ENCODE measurements at regions not wholly inside any gene's neighbourhood (a gene's known extent, or its start where the extent isn't known, plus 50 kb on each side); places are given as distances from the start of the nearest gene placed in this dataset.

GRCh38 chr11:19460718-19461405 lies 220.1 kb upstream of the E2F8 start:
- no peak for DNase-seq

- DNase-seq: no peak
Observed at GRCh38 chr11:19459240-19459639, 218.5 kb upstream of the E2F8 start.

DNA sequence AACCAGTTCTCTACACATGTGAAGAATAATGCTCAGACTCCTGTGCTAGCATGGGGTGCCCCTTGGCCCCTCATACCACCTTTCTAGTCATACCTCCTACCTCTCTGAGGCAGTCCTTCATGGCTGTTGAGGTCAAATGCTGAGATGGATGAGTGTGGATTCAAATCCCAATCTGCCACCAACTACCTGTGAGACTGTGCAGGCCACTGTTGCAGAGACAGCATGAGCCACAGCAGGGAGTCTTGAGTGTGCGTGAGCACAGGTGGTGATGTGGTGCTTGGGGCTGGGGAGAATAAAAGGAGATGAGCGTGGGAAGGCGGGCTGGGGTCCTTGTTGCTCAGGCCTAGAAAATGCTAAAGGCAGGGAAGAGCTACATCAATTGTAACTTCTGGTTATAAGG lies 218.0 kb upstream of the E2F8 start:
- DNase-seq: no peak

DNA sequence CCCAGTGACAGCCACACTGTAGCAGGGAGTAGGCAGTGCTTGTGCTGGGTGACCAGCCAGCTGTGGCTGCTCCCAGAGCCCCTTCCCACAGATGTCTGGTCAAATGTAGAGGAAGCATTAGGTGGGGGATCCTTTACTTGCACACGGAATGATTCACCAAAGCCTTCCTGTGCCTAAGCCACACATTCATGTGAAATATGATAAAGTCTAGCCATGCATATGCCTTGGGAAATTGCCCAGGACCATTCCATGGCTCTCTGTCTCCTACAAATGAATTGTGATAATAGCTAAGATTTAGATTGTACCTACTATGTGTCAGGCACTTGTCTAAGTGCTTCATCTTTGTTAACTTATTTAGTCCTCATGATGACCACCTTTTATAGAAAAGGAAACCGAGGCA lies 217.5 kb upstream of the E2F8 start:
- no peak for DNase-seq

DNA sequence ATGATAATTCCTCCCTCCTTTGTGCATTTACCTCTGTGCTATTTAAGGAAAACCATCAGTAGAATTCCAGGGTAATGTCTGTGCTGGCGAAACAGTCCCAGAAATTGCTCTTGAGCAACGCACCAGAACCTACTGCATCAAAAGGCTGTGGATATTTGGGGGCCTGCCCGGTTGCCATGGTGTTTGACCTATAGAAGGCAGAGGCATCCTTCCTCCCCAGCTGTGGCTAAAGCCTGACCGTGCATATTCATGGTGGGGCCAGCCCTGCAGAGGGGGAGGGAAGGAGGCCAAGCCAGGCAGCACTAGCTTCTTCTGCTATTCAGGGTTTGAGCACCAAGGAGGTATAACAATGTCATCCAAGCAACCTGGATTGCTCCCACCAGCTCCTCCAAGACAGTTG lies 215.0 kb upstream of the E2F8 start:
- DNase-seq: no peak

- DNase-seq: no peak
Observed at GRCh38 chr11:19453651-19454257, 213.0 kb upstream of the E2F8 start.

DNA sequence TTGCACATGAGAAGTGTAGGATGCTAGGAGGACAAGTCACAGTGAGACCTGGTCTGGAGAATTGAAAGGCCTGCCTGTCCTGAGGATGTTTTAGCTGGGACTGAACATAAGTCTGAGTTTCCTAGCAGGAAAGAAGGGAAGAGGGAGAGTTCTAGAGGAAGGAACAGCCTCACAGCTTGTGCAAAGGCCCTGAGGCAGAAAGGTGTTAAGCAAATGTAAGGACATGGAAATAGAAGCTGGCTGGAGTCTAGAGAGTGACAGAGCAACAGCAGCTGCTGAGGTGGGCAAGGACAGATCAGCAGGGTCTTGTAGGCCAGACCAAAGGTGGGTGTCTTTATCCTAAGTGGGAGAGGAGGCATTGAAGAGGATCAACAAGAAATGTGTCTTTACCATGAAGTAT lies 210.9 kb upstream of the E2F8 start:
- no peak for DNase-seq

DNA sequence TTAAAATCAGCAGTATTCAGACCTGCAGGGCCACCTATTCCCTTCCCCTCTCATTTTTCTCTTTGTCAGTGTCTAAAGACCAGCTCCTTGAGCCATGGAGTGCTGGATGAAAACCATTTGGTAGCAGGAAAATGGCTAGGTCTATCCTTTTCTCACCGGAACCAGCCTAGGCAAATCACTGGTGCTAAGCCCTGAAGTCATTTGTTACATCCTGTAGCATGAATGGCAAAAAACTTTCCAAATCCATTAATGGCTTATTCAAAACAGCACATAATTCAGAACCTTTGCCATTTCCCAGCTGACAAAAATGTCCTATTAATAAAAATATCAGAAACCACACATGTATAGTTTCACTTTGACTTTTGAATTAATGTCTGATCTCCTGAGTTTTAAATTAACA lies 209.5 kb upstream of the E2F8 start:
- no peak for DNase-seq

GRCh38 chr11:19448651-19449050 lies 207.9 kb upstream of the E2F8 start:
- DNase-seq: no peak

GRCh38 chr11:19447150-19447566 lies 206.4 kb upstream of the E2F8 start:
- no peak for DNase-seq

- DNase-seq: no peak
Observed at GRCh38 chr11:19445771-19446170, 205.0 kb upstream of the E2F8 start.

DNA sequence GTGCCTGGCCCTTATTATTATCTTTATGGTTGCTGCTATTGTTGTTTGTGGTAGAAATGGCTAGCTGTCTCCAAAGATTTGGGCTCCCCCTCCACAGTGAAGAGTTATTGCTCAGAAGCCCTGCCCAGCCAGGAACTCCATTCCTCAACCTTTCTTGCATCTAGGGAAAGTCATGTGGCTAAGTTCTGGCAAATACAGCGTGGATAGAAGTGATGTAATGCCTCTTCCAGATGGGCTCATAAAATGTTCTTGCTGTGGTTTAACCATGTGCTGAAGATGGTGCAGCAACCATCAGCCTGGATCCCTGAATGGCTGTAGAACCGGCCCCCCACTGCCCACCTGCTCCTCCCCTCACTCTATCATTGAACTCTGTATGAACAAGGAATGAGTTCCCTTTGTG lies 203.5 kb upstream of the E2F8 start:
- DNase-seq: no peak

DNA sequence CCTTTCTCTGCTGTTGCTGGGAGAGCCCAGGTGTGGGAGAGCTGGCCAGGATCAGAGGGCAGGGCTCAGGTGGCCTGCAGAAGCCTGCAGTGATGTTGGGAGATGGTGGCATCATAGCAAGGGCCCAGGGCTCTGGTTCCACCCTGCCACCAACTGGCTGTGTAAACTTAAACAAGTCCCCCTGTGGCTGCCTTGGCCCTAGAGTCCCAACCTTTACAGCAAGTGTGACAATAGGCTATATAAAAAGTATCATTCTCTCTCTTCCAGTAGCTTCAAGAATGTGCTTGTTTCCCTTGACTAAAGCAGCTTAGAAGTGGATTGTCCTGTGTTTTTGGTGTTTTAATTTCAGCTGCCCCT lies 201.8 kb upstream of the E2F8 start:
- DNase-seq: no peak

GRCh38 chr11:19441752-19442553 lies 201.2 kb upstream of the E2F8 start:
- DNase-seq: peak; percentile 9

DNA sequence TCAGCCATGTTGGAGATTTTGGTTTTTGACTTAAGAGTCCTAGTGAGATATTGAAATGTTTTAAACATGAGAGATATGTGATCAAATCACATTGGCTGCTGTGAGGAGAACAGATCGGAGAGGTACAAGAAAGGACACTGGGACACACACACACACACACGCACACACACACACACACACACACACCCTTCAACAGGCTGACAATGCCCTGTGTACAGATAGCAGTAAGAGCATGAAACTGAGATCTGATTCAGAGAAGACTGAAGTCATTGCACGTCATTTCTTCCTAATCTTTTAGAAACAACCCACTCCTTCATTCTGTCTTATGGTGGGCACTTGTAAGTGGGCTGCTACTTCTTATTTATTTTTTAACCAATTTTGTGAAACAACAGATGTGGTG lies 200.5 kb upstream of the E2F8 start:
- no peak for DNase-seq

DNA sequence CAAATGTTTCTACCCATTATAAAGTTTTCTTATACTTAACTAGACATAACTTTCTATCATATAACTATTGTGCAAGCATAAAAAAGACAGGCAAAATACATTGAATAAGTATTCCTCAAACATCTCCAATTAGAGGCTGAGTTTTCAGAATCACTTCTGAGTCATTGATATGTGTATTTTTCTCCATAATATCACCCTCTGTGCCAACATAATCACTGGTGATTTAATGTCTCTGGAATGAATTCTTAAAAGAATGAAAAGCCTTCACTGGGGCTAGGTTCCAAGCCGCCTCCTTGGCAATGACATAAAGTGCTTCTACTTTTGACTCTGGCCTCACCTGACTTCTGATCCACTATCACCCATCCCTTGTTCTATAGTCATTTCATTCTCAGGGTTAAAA lies 197.0 kb upstream of the E2F8 start:
- no peak for DNase-seq

- no peak for DNase-seq
Observed at GRCh38 chr11:19436932-19437331, 196.2 kb upstream of the E2F8 start.

DNA sequence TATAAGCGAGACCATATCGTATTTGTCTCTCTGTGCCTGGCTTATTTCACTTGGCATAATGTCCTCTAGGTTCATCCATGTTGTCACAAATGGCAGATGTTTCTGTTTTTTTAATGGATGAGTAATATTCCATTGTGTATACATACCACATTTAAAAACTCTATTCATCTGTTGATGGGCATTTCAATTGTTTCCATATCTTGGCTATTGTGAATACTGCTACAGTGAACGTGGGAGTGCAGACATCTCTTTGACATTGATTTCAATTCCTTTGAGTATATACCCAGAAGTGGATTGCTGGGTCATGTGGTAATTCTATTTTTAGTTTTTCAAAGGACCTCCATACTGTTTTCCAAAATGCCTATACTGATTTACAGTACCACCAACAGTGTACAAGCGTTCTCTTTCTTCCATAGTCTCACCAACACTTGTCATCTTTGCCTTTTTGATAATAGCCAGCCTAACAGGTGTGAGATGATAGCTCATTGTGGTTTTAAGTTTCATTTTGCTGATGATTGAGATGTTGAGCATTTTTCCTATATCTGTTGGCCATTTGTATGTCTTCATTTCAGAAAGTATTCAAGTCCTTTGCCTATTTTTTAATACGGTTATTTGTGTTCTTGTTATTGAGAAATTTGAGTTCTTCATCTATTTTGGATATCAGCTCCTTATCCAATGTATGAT lies 194.7 kb upstream of the E2F8 start:
- no peak for DNase-seq

DNA sequence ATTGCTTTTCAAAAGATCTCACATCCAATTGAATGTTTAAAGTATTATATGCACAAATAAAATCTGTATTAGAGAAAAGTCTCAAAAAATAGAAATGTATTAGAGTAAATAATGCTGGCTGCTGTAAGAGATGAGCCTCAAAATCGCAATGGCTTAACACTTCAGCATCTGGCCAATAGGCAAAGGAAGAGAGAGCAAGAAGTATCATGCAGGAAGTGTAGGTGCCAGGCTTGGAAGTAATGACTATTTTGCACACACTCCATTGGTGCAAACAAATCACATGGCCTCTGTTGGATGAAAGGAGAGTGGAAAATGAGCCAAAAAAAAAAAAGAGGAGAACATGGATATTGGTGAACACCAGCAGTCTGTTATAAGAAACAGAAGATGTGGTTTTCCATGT lies 193.0 kb upstream of the E2F8 start:
- no peak for DNase-seq

GRCh38 chr11:19433367-19433766 lies 192.6 kb upstream of the E2F8 start:
- DNase-seq: no peak

DNA sequence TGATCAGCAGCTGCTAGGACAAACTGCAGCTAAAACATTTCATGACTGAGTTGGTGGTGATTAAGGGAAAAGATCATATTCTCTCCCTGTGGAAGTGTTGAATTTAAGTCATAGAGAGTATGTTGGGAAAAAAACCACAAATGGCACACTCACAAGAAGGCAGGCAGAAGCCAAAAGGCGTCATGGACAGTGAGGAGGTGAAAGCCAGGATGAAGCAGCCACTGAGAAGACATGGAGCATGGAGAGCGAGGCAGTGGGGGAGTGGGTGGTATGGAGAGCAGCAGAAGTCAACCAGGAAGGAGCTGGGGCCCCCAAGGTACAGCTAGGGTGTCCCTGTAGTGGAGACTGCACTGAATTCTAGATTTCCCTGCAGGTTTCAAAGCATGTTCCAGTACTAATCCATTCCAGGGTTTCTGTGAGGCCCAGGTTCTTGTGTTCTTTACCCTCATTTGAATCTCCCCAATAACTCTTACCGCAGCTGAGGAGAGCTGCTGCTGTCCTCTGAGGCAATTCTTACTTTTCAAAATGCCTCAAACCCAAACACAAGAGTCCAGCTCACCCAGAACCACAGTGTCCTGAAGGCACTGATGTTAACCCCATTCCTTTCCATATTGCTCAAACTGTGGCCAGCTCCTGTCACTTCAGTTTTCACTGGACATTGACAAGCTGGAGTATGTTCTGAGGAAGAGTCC lies 191.8 kb upstream of the E2F8 start:
- no peak for DNase-seq

- no peak for DNase-seq
Observed at GRCh38 chr11:19430754-19431398, 190.1 kb upstream of the E2F8 start.

DNA sequence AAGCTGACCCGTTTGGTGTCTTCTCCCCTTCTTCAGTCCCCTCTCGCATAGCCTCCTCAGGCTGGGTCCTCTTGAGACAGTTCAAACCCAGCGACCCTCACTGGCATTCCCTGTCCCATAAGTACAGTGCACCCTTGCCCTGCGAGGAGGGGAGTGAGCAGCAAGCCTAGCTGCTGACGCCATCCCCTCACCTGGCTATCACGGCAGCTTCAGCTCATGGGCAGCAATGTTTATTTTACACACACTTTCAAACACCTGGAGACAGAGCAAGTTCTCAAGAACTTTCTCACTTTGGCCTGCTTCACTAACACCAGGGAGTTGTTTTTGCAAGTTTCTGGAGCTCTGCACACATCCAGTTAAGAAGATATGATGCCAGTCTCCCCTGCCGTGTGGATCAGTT lies 189.6 kb upstream of the E2F8 start:
- no peak for DNase-seq
